SK-N-SH treated with all-trans-retinoic acid at 6 μM for 48 hours (cell line): ENCODE measurements at regions not wholly inside any gene's neighbourhood (a gene's known extent, or its start where the extent isn't known, plus 50 kb on each side); places are given as distances from the start of the nearest gene placed in this dataset.

ENCODE experiments used
- CSDC2 ChIP-seq: fragments of 250-450 bp; sonication (Bioruptor Pico); IDR thresholded peaks from 2 replicates; pipeline ENCODE4 v1.5.0; 2020; ENCODE audit warnings: mild to moderate bottlenecking, moderate library complexity
- ZC3H10 ChIP-seq: fragments of 250-450 bp; sonication (Bioruptor Pico); IDR thresholded peaks from 2 replicates; pipeline ENCODE4 v1.5.1; 2021; ENCODE audit warnings: mild to moderate bottlenecking, moderate library complexity
- TF ChIP-seq, protein P1 (sequence below): fragments of 250-450 bp; sonication (Bioruptor Pico); IDR thresholded peaks from 2 replicates; pipeline ENCODE4 v1.5.0; 2020; ENCODE audit warnings: mild to moderate bottlenecking, moderate library complexity

DNA sequence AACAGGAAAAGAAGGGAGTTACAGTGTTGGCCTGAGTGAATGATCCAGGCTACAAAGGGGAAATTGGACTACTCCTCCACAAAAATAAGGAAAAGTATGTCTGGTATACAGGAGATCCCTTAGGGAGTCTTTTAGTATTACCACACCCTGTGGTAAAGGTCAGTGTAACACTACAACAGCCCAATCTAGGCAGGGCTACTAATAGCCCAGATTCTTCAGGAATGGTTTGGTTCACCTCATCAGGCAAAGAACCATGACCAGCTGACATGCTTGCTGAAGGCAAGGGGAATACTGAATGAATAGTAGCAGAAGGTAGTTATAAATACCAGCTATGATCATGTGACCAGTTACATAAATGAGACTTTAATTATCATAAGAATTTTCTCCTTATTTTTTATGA is 372.6 kb upstream of the ATP11B start:
- TF ChIP-seq CSDC2 (CRISPR knock-in tag) = no peak
- no peak for TF ChIP-seq ZC3H10 (CRISPR knock-in tag)
- TF ChIP-seq, protein P1, sequence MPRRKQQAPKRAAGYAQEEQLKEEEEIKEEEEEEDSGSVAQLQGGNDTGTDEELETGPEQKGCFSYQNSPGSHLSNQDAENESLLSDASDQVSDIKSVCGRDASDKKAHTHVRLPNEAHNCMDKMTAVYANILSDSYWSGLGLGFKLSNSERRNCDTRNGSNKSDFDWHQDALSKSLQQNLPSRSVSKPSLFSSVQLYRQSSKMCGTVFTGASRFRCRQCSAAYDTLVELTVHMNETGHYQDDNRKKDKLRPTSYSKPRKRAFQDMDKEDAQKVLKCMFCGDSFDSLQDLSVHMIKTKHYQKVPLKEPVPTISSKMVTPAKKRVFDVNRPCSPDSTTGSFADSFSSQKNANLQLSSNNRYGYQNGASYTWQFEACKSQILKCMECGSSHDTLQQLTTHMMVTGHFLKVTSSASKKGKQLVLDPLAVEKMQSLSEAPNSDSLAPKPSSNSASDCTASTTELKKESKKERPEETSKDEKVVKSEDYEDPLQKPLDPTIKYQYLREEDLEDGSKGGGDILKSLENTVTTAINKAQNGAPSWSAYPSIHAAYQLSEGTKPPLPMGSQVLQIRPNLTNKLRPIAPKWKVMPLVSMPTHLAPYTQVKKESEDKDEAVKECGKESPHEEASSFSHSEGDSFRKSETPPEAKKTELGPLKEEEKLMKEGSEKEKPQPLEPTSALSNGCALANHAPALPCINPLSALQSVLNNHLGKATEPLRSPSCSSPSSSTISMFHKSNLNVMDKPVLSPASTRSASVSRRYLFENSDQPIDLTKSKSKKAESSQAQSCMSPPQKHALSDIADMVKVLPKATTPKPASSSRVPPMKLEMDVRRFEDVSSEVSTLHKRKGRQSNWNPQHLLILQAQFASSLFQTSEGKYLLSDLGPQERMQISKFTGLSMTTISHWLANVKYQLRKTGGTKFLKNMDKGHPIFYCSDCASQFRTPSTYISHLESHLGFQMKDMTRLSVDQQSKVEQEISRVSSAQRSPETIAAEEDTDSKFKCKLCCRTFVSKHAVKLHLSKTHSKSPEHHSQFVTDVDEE (CRISPR knock-in tag) = no peak
